HCT116 (cell line): ENCODE measurements at regions not wholly inside any gene's neighbourhood (a gene's known extent, or its start where the extent isn't known, plus 50 kb on each side); places are given as distances from the start of the nearest gene placed in this dataset.

Experiments
- ATAC-seq: fragments of 200-7000 bp; cut with Tn5 transposase; 2 replicates; pipeline ENCODE4 v1.9.1; 2020; ENCODE audit warnings: mild to moderate bottlenecking, moderate library complexity
- BruUV-seq: library from RNA; stranded (reverse); fragments of 400-500 nt; replicated peaks from 2 replicates; lab custom pipeline; 2021; lab: Mats Ljungman, UMichigan
- CTCF ChIA-PET: fragments of 300-600 bp; sonication (Branson Sonifier 250); formaldehyde crosslinking; loops from one replicate; lab custom pipeline; 2021; ENCODE audit warnings: antibody characterized with exemption; lab: Charles Lee
- POLR2A ChIA-PET: fragments of 300-600, 350-600 bp; sonication (Branson Sonifier 250); formaldehyde crosslinking; loops from one replicate; lab custom pipeline; 2021; ENCODE audit warnings: antibody characterized with exemption; lab: Charles Lee
- RAD21 ChIA-PET, 2 experiments: fragments of 300-600 bp; sonication (Branson Sonifier 250); formaldehyde crosslinking; loops; one replicate each; lab custom pipeline; 2023; ENCODE audit warnings: low total read pairs in 2 of 2; ENCODE audit not compliant: uncharacterized antibody in 2 of 2, unreplicated experiment in 2 of 2, low non-redundant PET in 1 of 2; lab: Charles Lee
- DNase-seq: peaks from one replicate; pipeline ENCODE4 v3.0.0-alpha.2; 2010; ENCODE audit warnings: low read depth, low spot score
- H2AFZ ChIP-seq: fragments of 200-600 bp; shearing (Covaris generic), sonication (generic); 2 replicates; pipeline ENCODE4 v1.6.1; 2017; ENCODE audit warnings: low read depth, mixed run types, mixed read lengths, antibody characterized with exemption, low read length; ENCODE audit not compliant: poor library complexity, severe bottlenecking
- H3K27ac ChIP-seq: 2 replicates; pipeline ENCODE4 v1.5.1; 2012; ENCODE audit warnings: low read depth, low read length
- H3K27me3 ChIP-seq: fragments of 200-600 bp; sonication (generic); 2 replicates; pipeline ENCODE4 v1.6.1; 2016; ENCODE audit warnings: mixed run types, low read length, mixed read lengths; ENCODE audit not compliant: insufficient read depth
- H3K36me3 ChIP-seq, 2 experiments: fragments of 200-500 bp in 1 of 2; fragments of 200-600 bp in 1 of 2; sonication (Bioruptor generic) in 1 of 2; sonication (generic) in 1 of 2; 2 replicates each; pipeline versions ENCODE4 v1.5.1 to v1.6.1; 2014 to 2016; ENCODE audit warnings: low read length in 2 of 2, inconsistent platforms in 1 of 2, mixed read lengths in 1 of 2, mixed run types in 1 of 2; ENCODE audit not compliant: insufficient read depth in 2 of 2, control insufficient read depth in 1 of 2
- H3K4me1 ChIP-seq, 2 experiments: fragments of 200-600 bp in 1 of 2; sonication (generic) in 1 of 2; 2 replicates each; pipeline versions ENCODE4 v1.5.1 to v1.6.1; 2012 to 2017; ENCODE audit warnings: low read length in 2 of 2, inconsistent platforms in 1 of 2, mild to moderate bottlenecking in 1 of 2, mixed read lengths in 1 of 2, mixed run types in 1 of 2, moderate library complexity in 1 of 2; ENCODE audit not compliant: insufficient read depth in 2 of 2, control insufficient read depth in 1 of 2
- H3K4me2 ChIP-seq: fragments of 200-600 bp; sonication (generic); 2 replicates; pipeline ENCODE4 v1.6.1; 2017; ENCODE audit warnings: mixed run types, low read length, mixed read lengths
- H3K4me3 ChIP-seq, 2 experiments: fragments of 200-600 bp in 1 of 2; sonication (generic) in 1 of 2; replicated peaks in 1 of 2; 2 replicates each; pipeline ENCODE4 v1.5.1; 2011 to 2016; ENCODE audit warnings: low read length in 2 of 2, control low read depth in 1 of 2, low read depth in 1 of 2, mild to moderate bottlenecking in 1 of 2, mixed read lengths in 1 of 2, mixed run types in 1 of 2
- H3K79me2 ChIP-seq: fragments of 200-600 bp; sonication (generic); 2 replicates; pipeline ENCODE4 v1.6.1; 2017; ENCODE audit warnings: mild to moderate bottlenecking, mixed run types, low read length, moderate library complexity, mixed read lengths; ENCODE audit not compliant: insufficient read depth
- H3K9ac ChIP-seq: fragments of 200-600 bp; sonication (generic); 2 replicates; pipeline ENCODE4 v1.6.1; 2016; ENCODE audit warnings: low read length, mixed read lengths
- H3K9me2 ChIP-seq: fragments of 200-600 bp; sonication (generic), shearing (Covaris generic); 2 replicates; pipeline ENCODE4 v1.6.1; 2017; ENCODE audit warnings: mixed run types, mild to moderate bottlenecking, moderate library complexity; ENCODE audit not compliant: insufficient read depth
- H3K9me3 ChIP-seq, 2 experiments: fragments of 200-500 bp in 1 of 2; fragments of 200-600 bp in 1 of 2; sonication (Bioruptor generic) in 1 of 2; sonication (generic) in 1 of 2; 2 replicates each; pipeline ENCODE4 v1.6.1; 2014 to 2017; ENCODE audit warnings: low read length in 2 of 2, mixed read lengths in 2 of 2, inconsistent platforms in 1 of 2, low read depth in 1 of 2, mild to moderate bottlenecking in 1 of 2, mixed run types in 1 of 2, moderate library complexity in 1 of 2; ENCODE audit not compliant: control insufficient read depth in 1 of 2, insufficient read depth in 1 of 2
- H4K20me1 ChIP-seq: fragments of 200-600 bp; sonication (generic), shearing (Covaris generic); 2 replicates; pipeline ENCODE4 v1.6.1; 2017; ENCODE audit warnings: mixed run types, mild to moderate bottlenecking, moderate library complexity; ENCODE audit not compliant: insufficient read depth
- CBX3 ChIP-seq: IDR thresholded peaks from 2 replicates; pipeline ENCODE4 v1.6.1; 2012; ENCODE audit warnings: low read depth
- EGR1 ChIP-seq: IDR thresholded peaks from 2 replicates; pipeline ENCODE4 v1.6.1; 2012; ENCODE audit warnings: low read depth
- ELF1 ChIP-seq: IDR thresholded peaks from 2 replicates; pipeline ENCODE4 v1.6.1; 2012; ENCODE audit warnings: low read depth, borderline replicate concordance
- EZH2 ChIP-seq: fragments of 200-600 bp; sonication (generic); IDR thresholded peaks from 2 replicates; pipeline ENCODE4 v1.6.1; 2017; ENCODE audit warnings: antibody characterized with exemption, mixed run types
- FOSL1 ChIP-seq: IDR thresholded peaks from 2 replicates; pipeline ENCODE4 v1.6.1; 2012; ENCODE audit warnings: low read depth
- JUND ChIP-seq: IDR thresholded peaks from 2 replicates; pipeline ENCODE4 v1.6.1; 2012
- POLR2AphosphoS5 ChIP-seq: IDR thresholded peaks from 2 replicates; pipeline ENCODE4 v1.6.1; 2011; ENCODE audit warnings: mild to moderate bottlenecking, low read depth, low read length, moderate library complexity
- SIN3A ChIP-seq: IDR thresholded peaks from 2 replicates; pipeline ENCODE4 v1.6.1; 2012; ENCODE audit warnings: low read depth
- SP1 ChIP-seq: IDR thresholded peaks from 2 replicates; pipeline ENCODE4 v1.6.1; 2012; ENCODE audit warnings: low read depth
- TCF7L2 ChIP-seq: IDR thresholded peaks from 2 replicates; pipeline ENCODE4 v1.7.0; 2011; ENCODE audit warnings: borderline replicate concordance, inconsistent platforms; ENCODE audit not compliant: insufficient read depth, insufficient read length; ENCODE audit errors: extremely low read depth
- YY1 ChIP-seq: IDR thresholded peaks from 2 replicates; pipeline ENCODE4 v1.6.1; 2011; ENCODE audit warnings: low read length, low read depth, moderate library complexity, mild to moderate bottlenecking; ENCODE audit not compliant: insufficient replicate concordance; ENCODE audit errors: extremely low read depth
- ZFX ChIP-seq: fragments of 450-650 bp; IDR thresholded peaks from 2 replicates; pipeline ENCODE4 v1.6.1; 2017
- intact Hi-C: fragments of 100-400 bp; cut with micrococcal nuclease; formaldehyde crosslinking; loops from 2 replicates; pipeline ENCODE4 v1.10.0; 2022
- TF ChIP-seq, protein P1 (sequence below): IDR thresholded peaks from 2 replicates; pipeline ENCODE4 v1.6.1; 2012; ENCODE audit warnings: low read depth
- TF ChIP-seq, protein P2 (sequence below): IDR thresholded peaks from 2 replicates; pipeline ENCODE4 v1.6.1; 2011; ENCODE audit warnings: mild to moderate bottlenecking, low read length, moderate library complexity; ENCODE audit not compliant: insufficient replicate concordance; ENCODE audit errors: extremely low read depth
- TF ChIP-seq, protein P3 (sequence below): IDR thresholded peaks from 2 replicates; pipeline ENCODE4 v1.6.1; 2012
- TF ChIP-seq, protein P4 (sequence below), 3 experiments: fragments of 200-600 bp in 1 of 3; sonication (generic) in 1 of 3; IDR thresholded peaks in 2 of 3; conservative IDR thresholded peaks in 1 of 3; 2 replicates each; pipeline ENCODE4 v1.5.1; 2012 to 2017; ENCODE audit warnings: low read depth in 2 of 3, low read length in 2 of 3, antibody characterized with exemption in 1 of 3, borderline replicate concordance in 1 of 3, control low read depth in 1 of 3, mild to moderate bottlenecking in 1 of 3, mixed read lengths in 1 of 3, mixed run types in 1 of 3, moderate library complexity in 1 of 3; ENCODE audit not compliant: insufficient read depth in 1 of 3

DNA sequence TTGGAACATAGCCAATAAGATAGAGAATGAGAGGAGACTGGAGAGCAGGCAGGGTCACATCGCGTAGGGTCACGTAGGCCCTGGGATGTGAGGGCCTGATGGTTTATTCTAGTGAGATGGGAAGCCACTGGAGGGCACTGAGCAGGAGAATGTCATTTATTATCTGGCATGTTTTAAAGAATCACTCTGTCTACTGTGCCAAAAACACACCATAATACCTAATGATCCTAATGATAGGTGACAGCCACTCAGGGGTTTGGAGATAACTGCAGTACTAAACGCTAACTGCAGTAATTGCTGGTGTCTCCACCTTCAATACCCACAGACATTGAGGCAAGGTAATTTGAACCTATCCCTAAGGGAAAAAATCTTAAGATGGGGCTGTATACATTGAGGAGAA, 185.4 kb downstream of the TTLL7 start:
- Histone ChIP-seq H3K4me2 (no peak overlapping the region), H3K4me3 (no peak overlapping the region), H3K9me3 (no peaks in the 10 kb centered on the region), H4K20me1 (no peaks in the 10 kb centered on the region), H3K79me2 (no peaks in the 10 kb centered on the region), H3K4me1 (no peaks in the 10 kb centered on the region), H2AFZ (no peak overlapping the region), H3K9me2 (no peaks in the 10 kb centered on the region), H3K27ac (no peak overlapping the region), H3K36me3 (no peaks in the 10 kb centered on the region), H3K27me3 (no peaks in the 10 kb centered on the region), H3K9ac (no peak overlapping the region)
- ATAC-seq: no peak
- intact Hi-C loops: no loop called here
- TF ChIP-seq YY1 (no peak), ELF1 (no peak), SP1 (no peak), JUND (no peak), FOSL1 (no peak), EZH2 (no peak), TCF7L2 (no peak), EGR1 (no peak), SIN3A (no peak), CBX3 (no peak), ZFX (no peak), POLR2AphosphoS5 (no peak)
- TF ChIP-seq, protein P1, sequence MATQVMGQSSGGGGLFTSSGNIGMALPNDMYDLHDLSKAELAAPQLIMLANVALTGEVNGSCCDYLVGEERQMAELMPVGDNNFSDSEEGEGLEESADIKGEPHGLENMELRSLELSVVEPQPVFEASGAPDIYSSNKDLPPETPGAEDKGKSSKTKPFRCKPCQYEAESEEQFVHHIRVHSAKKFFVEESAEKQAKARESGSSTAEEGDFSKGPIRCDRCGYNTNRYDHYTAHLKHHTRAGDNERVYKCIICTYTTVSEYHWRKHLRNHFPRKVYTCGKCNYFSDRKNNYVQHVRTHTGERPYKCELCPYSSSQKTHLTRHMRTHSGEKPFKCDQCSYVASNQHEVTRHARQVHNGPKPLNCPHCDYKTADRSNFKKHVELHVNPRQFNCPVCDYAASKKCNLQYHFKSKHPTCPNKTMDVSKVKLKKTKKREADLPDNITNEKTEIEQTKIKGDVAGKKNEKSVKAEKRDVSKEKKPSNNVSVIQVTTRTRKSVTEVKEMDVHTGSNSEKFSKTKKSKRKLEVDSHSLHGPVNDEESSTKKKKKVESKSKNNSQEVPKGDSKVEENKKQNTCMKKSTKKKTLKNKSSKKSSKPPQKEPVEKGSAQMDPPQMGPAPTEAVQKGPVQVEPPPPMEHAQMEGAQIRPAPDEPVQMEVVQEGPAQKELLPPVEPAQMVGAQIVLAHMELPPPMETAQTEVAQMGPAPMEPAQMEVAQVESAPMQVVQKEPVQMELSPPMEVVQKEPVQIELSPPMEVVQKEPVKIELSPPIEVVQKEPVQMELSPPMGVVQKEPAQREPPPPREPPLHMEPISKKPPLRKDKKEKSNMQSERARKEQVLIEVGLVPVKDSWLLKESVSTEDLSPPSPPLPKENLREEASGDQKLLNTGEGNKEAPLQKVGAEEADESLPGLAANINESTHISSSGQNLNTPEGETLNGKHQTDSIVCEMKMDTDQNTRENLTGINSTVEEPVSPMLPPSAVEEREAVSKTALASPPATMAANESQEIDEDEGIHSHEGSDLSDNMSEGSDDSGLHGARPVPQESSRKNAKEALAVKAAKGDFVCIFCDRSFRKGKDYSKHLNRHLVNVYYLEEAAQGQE: no peak
- TF ChIP-seq, protein P2, sequence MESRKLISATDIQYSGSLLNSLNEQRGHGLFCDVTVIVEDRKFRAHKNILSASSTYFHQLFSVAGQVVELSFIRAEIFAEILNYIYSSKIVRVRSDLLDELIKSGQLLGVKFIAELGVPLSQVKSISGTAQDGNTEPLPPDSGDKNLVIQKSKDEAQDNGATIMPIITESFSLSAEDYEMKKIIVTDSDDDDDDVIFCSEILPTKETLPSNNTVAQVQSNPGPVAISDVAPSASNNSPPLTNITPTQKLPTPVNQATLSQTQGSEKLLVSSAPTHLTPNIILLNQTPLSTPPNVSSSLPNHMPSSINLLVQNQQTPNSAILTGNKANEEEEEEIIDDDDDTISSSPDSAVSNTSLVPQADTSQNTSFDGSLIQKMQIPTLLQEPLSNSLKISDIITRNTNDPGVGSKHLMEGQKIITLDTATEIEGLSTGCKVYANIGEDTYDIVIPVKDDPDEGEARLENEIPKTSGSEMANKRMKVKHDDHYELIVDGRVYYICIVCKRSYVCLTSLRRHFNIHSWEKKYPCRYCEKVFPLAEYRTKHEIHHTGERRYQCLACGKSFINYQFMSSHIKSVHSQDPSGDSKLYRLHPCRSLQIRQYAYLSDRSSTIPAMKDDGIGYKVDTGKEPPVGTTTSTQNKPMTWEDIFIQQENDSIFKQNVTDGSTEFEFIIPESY: no peak
- TF ChIP-seq, protein P3, sequence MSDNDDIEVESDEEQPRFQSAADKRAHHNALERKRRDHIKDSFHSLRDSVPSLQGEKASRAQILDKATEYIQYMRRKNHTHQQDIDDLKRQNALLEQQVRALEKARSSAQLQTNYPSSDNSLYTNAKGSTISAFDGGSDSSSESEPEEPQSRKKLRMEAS: no peak
- TF ChIP-seq, protein P4, sequence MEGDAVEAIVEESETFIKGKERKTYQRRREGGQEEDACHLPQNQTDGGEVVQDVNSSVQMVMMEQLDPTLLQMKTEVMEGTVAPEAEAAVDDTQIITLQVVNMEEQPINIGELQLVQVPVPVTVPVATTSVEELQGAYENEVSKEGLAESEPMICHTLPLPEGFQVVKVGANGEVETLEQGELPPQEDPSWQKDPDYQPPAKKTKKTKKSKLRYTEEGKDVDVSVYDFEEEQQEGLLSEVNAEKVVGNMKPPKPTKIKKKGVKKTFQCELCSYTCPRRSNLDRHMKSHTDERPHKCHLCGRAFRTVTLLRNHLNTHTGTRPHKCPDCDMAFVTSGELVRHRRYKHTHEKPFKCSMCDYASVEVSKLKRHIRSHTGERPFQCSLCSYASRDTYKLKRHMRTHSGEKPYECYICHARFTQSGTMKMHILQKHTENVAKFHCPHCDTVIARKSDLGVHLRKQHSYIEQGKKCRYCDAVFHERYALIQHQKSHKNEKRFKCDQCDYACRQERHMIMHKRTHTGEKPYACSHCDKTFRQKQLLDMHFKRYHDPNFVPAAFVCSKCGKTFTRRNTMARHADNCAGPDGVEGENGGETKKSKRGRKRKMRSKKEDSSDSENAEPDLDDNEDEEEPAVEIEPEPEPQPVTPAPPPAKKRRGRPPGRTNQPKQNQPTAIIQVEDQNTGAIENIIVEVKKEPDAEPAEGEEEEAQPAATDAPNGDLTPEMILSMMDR (IDR thresholded peaks at IDR 0.05 in 2 of 3, conservative IDR thresholded peaks at IDR 0.05 in 1 of 3; ENCODE audit: borderline replicate concordance in 1 of 3, insufficient read depth in 1 of 3, low read depth in 2 of 3, low read length in 2 of 3): no peak
- POLR2A ChIA-PET: no interaction called here
- no peak for DNase-seq
- RAD21 ChIA-PET: no interaction called here
- no TSS peak for BruUV-seq
- CTCF ChIA-PET: no interaction called here
